CD4-positive, alpha-beta memory T cell (primary cell): ENCODE measurements at regions not wholly inside any gene's neighbourhood (a gene's known extent, or its start where the extent isn't known, plus 50 kb on each side); places are given as distances from the start of the nearest gene placed in this dataset.

Source experiments
- CTCF ChIA-PET: fragments of 350-600 bp; sonication (Branson Sonifier 250); formaldehyde crosslinking; loops from one replicate; lab custom pipeline; 2021; ENCODE audit warnings: inconsistent platforms; ENCODE audit not compliant: partially characterized antibody; lab: Charles Lee
- POLR2A ChIA-PET: fragments of 350-600 bp; sonication (Branson Sonifier 250); formaldehyde crosslinking; loops from one replicate; lab custom pipeline; 2021; ENCODE audit not compliant: partially characterized antibody; lab: Charles Lee
- DNase-seq, 5 donors: peaks; one replicate each; pipeline versions ENCODE4 v3.0.0 to v3.0.0-alpha.2; 2020 to 2022; ENCODE audit warnings: mixed read lengths in 1 of 5
- H3K27ac ChIP-seq: one replicate; pipeline ENCODE4 v1.7.0; 2013; ENCODE audit warnings: low read depth, low read length
- H3K27me3 ChIP-seq: 2 replicates; pipeline ENCODE4 v1.7.0; 2013; ENCODE audit warnings: mild to moderate bottlenecking, low read length, moderate library complexity; ENCODE audit not compliant: insufficient read depth
- H3K36me3 ChIP-seq: 2 replicates; pipeline ENCODE4 v1.7.0; 2013; ENCODE audit warnings: mild to moderate bottlenecking, low read length, moderate library complexity; ENCODE audit not compliant: insufficient read depth
- H3K4me1 ChIP-seq: 2 replicates; pipeline ENCODE4 v1.7.0; 2013; ENCODE audit warnings: mild to moderate bottlenecking, low read length, moderate library complexity; ENCODE audit not compliant: insufficient read depth
- H3K4me3 ChIP-seq, 2 donors: one replicate each; pipeline ENCODE4 v1.7.0; 2013; ENCODE audit warnings: low read length in 2 of 2, mild to moderate bottlenecking in 1 of 2
- H3K9me3 ChIP-seq, 2 donors: one replicate each; pipeline ENCODE4 v1.7.0; 2013; ENCODE audit warnings: low read length in 2 of 2, control low read depth in 1 of 2; ENCODE audit not compliant: control insufficient read depth in 1 of 2
- H3K27ac Mint-ChIP-seq, 7 donors: one replicate each; pipeline ENCODE4 v1.8.0; 2020 to 2021; ENCODE audit warnings: mixed read lengths in 7 of 7, mild to moderate bottlenecking in 6 of 7, inconsistent platforms in 3 of 7, moderate library complexity in 3 of 7
- H3K27me3 Mint-ChIP-seq, 2 donors: one replicate each; pipeline ENCODE4 v1.8.0; 2020 to 2021; ENCODE audit warnings: mixed read lengths in 2 of 2
- H3K36me3 Mint-ChIP-seq, 2 donors: one replicate each; pipeline ENCODE4 v1.8.0; 2020 to 2021; ENCODE audit warnings: mixed read lengths in 2 of 2, inconsistent platforms in 1 of 2, mild to moderate bottlenecking in 1 of 2
- H3K4me1 Mint-ChIP-seq, 4 donors: one replicate each; pipeline ENCODE4 v1.8.0; 2020 to 2021; ENCODE audit warnings: mixed read lengths in 4 of 4, mild to moderate bottlenecking in 1 of 4
- H3K4me3 Mint-ChIP-seq, 8 donors: one replicate each; pipeline ENCODE4 v1.8.0; 2020 to 2021; ENCODE audit warnings: mixed read lengths in 8 of 8, mild to moderate bottlenecking in 7 of 8, moderate library complexity in 6 of 8, inconsistent platforms in 3 of 8
- H3K9me3 Mint-ChIP-seq, 8 donors: one replicate each; pipeline ENCODE4 v1.8.0; 2020 to 2021; ENCODE audit warnings: mixed read lengths in 8 of 8, mild to moderate bottlenecking in 5 of 8, inconsistent platforms in 3 of 8, moderate library complexity in 1 of 8
- intact Hi-C: fragments of 100-400 bp; cut with micrococcal nuclease; formaldehyde crosslinking; loops from one replicate; pipeline ENCODE4 v1.15.1; 2023

DNA sequence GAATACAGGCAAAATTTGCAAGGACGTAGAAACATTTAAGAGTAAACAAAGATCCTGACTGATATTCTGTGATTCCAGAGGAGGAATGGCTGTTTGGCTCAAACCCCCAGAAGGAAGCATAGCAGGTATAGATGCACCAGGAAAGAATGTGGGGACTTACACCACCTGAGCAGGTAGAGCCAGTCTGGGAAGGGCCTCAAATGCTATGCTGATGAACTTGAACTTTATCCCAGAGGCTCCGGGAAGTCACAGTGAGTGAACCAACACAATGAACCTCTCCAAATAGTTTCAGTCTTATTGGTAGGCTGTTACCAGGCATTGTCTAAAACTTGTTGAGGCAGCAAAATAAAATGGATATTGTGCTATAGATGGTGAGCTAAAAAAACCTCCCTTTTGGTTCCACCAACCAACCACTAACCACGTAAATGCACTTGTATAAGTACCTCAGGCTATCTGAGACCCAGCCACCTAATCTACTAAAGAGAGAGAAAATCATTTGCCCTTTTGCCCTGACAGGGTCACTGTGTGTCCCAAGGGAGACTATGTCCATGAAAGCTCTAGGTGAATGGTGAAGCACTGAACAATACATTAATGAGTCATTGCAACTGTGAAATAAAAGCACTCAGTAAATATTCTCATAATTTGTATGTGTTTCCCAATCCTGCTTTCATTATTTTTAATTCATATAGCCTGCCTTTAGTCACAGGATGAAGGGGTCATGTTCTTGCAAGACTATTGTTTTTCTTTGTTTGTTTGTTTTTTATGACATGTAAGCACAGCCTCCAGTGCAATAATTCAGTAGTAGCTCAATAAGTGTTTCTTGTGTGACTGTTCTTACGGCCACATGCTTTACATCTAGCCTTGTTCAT lies 911.6 kb downstream of the EPHA4 start:
- intact Hi-C loops, result no loop called here
- ChIA-PET POLR2A (no interaction called here), CTCF (interaction anchor here (1.1 kb wide), 1 partner anchor 11 kb away, joined by 3 read pairs; no protein-coding TSS in a partner anchor)
- DNase-seq, result no peak
- H3K4me3 ChIP-seq, result no peak overlapping the region
- no peak overlapping the region for H3K27ac Mint-ChIP-seq
- no peaks in the 10 kb centered on the region for H3K9me3 ChIP-seq
- no peaks in the 10 kb centered on the region for H3K9me3 Mint-ChIP-seq
- H3K27me3 ChIP-seq, result no peaks in the 10 kb centered on the region
- H3K4me1 Mint-ChIP-seq, result no peaks in the 10 kb centered on the region
- no peak overlapping the region for H3K27ac ChIP-seq
- no peaks in the 10 kb centered on the region for H3K36me3 ChIP-seq
- peaks cover 4 to 11% of the 10 kb centered on the region in 2 donors for H3K27me3 Mint-ChIP-seq
- no peaks in the 10 kb centered on the region for H3K4me1 ChIP-seq
- no peak overlapping the region for H3K4me3 Mint-ChIP-seq
- H3K36me3 Mint-ChIP-seq, result no peaks in the 10 kb centered on the region

DNA sequence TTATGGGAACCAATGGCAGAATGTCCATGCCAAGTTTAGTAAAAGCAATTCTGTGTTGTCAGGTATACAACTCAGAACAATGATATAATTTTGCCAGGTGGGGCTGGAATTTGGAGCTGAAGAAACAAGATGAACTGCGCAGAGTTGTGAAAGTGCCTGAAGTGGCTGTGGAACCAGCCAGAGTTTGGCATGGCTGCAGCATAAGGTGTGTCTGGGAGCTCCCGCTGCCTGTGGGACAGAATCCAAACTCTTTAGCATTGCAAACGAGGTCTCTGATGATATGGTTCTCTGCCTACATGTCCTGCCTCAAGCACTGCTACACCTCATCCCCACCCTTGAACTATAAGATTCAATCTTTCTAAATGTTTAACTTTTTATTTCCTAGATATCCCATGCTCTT lies 909.7 kb downstream of the EPHA4 start:
- no peak overlapping the region for H3K4me3 Mint-ChIP-seq
- no peak for DNase-seq
- intact Hi-C loops, result no loop called here
- Histone ChIP-seq H3K27ac (no peak overlapping the region), H3K4me1 (no peaks in the 10 kb centered on the region), H3K36me3 (no peaks in the 10 kb centered on the region), H3K9me3 (no peaks in the 10 kb centered on the region), H3K4me3 (no peak overlapping the region), H3K27me3 (no peaks in the 10 kb centered on the region)
- H3K9me3 Mint-ChIP-seq, result no peaks in the 10 kb centered on the region
- H3K27ac Mint-ChIP-seq, result no peak overlapping the region
- CTCF ChIA-PET, result no interaction called here
- POLR2A ChIA-PET, result no interaction called here
- H3K27me3 Mint-ChIP-seq, result peaks cover 4 to 5% of the 10 kb centered on the region in 2 donors
- H3K36me3 Mint-ChIP-seq, result no peaks in the 10 kb centered on the region
- no peaks in the 10 kb centered on the region for H3K4me1 Mint-ChIP-seq

DNA sequence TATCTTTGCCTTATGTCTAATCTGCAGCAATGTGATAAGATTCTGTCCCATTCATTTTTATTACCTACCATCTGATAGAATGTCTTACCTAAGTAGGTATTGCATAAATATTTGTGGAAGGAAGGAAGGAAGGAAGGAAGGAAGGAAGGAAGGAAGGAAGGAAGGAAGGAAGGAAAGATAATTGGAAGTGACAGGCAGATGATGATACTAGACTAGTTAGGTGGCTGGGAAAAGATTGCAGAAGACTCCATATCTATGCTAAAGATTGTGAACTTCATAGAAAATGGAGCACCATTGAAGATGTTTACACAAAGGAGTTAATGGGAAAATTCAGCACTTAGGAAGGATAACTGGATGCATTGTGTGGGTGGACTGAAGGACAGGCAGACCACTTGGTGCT lies 909.0 kb downstream of the EPHA4 start:
- no peaks in the 10 kb centered on the region for H3K4me1 Mint-ChIP-seq
- H3K36me3 Mint-ChIP-seq, result no peaks in the 10 kb centered on the region
- DNase-seq, result no peak
- Histone ChIP-seq H3K4me3 (no peak overlapping the region), H3K36me3 (no peaks in the 10 kb centered on the region), H3K9me3 (no peaks in the 10 kb centered on the region), H3K27ac (no peak overlapping the region), H3K4me1 (no peaks in the 10 kb centered on the region), H3K27me3 (no peaks in the 10 kb centered on the region)
- intact Hi-C loops, result no loop called here
- no peaks in the 10 kb centered on the region for H3K9me3 Mint-ChIP-seq
- peaks cover 0 to 2% of the 10 kb centered on the region in 2 donors for H3K27me3 Mint-ChIP-seq
- CTCF ChIA-PET, result no interaction called here
- H3K4me3 Mint-ChIP-seq, result no peak overlapping the region
- no peak overlapping the region for H3K27ac Mint-ChIP-seq
- POLR2A ChIA-PET, result no interaction called here

DNA sequence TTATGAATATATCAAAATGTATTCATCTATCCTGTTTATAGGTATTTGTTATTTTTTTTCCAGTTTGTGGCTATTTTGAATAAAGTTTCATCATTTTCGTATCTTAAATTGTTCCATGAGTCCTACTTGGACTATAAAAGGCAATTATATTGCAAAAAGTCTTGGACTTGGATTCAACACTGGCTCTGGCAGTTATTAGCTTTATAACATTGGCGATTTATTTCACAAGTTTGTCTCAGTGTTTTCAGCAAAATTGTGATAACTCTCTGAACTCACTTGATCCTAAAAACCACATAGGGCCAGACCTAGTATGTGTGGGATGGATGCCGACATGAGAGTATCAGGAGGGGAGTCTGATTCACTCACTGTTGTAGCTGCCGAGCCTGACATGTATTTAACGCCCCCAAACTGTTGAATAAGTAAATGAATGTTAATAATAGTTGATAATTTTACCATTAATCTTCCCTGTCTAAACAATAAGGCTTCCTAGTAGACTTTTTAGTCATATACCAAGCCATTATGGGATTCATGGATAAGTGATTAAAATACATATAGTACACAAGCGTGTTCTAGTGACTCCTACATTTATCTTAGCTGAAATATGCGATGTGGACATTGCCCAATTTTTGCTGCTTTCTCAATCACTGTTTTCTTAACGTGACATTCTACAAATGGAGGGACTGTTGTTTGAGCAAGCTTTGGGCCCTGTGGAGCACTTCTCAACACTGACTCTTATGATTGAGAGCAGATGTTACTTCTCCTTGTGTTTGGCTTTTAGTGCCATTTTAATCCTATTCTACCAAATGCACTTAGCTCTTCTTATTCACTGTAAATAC lies 907.6 kb downstream of the EPHA4 start:
- no peaks in the 10 kb centered on the region for H3K36me3 ChIP-seq
- no peak for DNase-seq
- ChIA-PET POLR2A (no interaction called here), CTCF (no interaction called here)
- Mint-ChIP-seq H3K27me3 (no peaks in the 10 kb centered on the region), H3K36me3 (no peaks in the 10 kb centered on the region), H3K4me3 (no peak overlapping the region), H3K27ac (no peak overlapping the region), H3K4me1 (no peaks in the 10 kb centered on the region), H3K9me3 (peaks cover 0 to 2% (median 0%) of the 10 kb centered on the region in 8 donors)
- intact Hi-C loops, result no loop called here
- no peak overlapping the region for H3K4me3 ChIP-seq
- no peaks in the 10 kb centered on the region for H3K9me3 ChIP-seq
- no peaks in the 10 kb centered on the region for H3K4me1 ChIP-seq
- no peaks in the 10 kb centered on the region for H3K27me3 ChIP-seq
- no peak overlapping the region for H3K27ac ChIP-seq

DNA sequence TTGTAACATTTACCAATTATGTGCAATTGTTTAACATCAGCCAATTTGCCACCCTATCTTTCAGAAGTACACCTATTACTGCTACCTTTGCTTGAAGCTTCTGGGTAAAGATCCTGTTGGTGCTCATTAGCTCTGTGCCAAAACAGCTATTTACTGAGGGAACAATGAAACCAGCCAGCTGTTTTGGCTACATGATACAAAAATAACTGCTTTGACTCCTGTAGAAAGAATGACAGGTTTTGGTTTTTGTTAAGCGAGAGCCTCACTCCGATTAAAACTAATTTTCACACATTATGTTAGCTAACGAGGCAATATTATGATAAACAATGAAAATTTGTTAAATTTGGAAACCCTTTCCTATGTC lies 907.0 kb downstream of the EPHA4 start:
- Histone ChIP-seq H3K4me1 (no peaks in the 10 kb centered on the region), H3K36me3 (no peaks in the 10 kb centered on the region), H3K9me3 (no peaks in the 10 kb centered on the region), H3K27me3 (no peaks in the 10 kb centered on the region), H3K4me3 (no peak overlapping the region), H3K27ac (no peak overlapping the region)
- H3K9me3 Mint-ChIP-seq, result peaks cover 0 to 3% (median 0%) of the 10 kb centered on the region in 8 donors
- ChIA-PET CTCF (no interaction called here), POLR2A (no interaction called here)
- no peaks in the 10 kb centered on the region for H3K27me3 Mint-ChIP-seq
- no peak overlapping the region for H3K4me3 Mint-ChIP-seq
- no peak overlapping the region for H3K27ac Mint-ChIP-seq
- H3K4me1 Mint-ChIP-seq, result no peaks in the 10 kb centered on the region
- no peak for DNase-seq
- intact Hi-C loops, result no loop called here
- H3K36me3 Mint-ChIP-seq, result no peaks in the 10 kb centered on the region

DNA sequence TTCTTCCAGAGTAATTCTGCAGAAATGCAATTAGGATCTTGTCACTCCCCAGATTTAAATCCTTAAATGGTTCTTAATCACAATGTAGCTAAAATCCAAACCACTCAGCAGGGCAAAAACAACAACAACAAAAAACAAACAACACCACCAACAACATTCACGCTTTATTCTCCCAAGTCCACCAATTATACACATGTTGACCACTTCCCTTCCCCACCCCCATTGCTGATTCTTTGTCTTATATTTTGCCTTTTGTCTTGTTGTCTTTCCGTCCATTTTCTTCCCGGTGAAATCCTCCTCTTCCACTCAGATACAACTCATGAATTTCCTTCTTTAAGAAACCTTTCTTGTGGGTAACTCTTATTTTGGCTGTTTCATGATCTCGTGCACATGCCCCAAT lies 902.8 kb downstream of the EPHA4 start:
- DNase-seq, result no peak
- Histone ChIP-seq H3K9me3 (no peaks in the 10 kb centered on the region), H3K27ac (no peak overlapping the region), H3K4me3 (no peak overlapping the region), H3K4me1 (no peaks in the 10 kb centered on the region), H3K36me3 (no peaks in the 10 kb centered on the region), H3K27me3 (no peaks in the 10 kb centered on the region)
- CTCF ChIA-PET, result no interaction called here
- Mint-ChIP-seq H3K4me3 (no peak overlapping the region), H3K36me3 (no peaks in the 10 kb centered on the region), H3K27ac (no peak overlapping the region), H3K27me3 (peaks cover 0 to 3% of the 10 kb centered on the region in 2 donors), H3K9me3 (peaks cover 0 to 3% (median 0%) of the 10 kb centered on the region in 8 donors), H3K4me1 (no peaks in the 10 kb centered on the region)
- intact Hi-C loops, result no loop called here
- POLR2A ChIA-PET, result no interaction called here

DNA sequence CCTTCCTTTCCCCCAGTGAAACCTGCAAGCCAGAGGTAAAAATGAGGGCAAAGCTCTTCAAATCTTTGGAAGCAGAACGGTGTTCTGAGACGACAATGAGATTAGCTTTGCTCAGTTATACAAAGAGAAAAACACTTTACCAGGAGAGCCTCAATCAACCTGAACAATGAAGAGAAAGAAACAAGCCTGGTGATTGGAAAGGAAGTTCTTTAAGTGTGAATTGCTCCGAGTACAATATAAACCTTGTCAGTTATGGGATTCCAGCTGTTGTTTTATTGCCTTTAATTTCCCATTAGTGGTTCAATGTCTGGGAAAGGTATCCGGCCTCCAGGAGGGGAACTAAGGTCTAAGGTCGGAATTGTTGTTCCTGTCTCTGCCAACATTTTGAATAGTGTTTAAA lies 901.6 kb downstream of the EPHA4 start:
- Mint-ChIP-seq H3K4me1 (no peaks in the 10 kb centered on the region), H3K27ac (no peak overlapping the region), H3K36me3 (no peaks in the 10 kb centered on the region), H3K4me3 (no peak overlapping the region), H3K9me3 (peaks cover 0 to 3% (median 0%) of the 10 kb centered on the region in 8 donors), H3K27me3 (peaks cover 0 to 3% of the 10 kb centered on the region in 2 donors)
- DNase-seq, result no peak
- no peak overlapping the region for H3K4me3 ChIP-seq
- H3K27ac ChIP-seq, result no peak overlapping the region
- intact Hi-C loops, result no loop called here
- H3K36me3 ChIP-seq, result no peaks in the 10 kb centered on the region
- no peaks in the 10 kb centered on the region for H3K4me1 ChIP-seq
- no peaks in the 10 kb centered on the region for H3K9me3 ChIP-seq
- POLR2A ChIA-PET, result no interaction called here
- H3K27me3 ChIP-seq, result no peaks in the 10 kb centered on the region
- CTCF ChIA-PET, result no interaction called here
